Stimulated activated naive CD4-positive, alpha-beta T cell (primary cell): ENCODE measurements at regions not wholly inside any gene's neighbourhood (a gene's known extent, or its start where the extent isn't known, plus 50 kb on each side); places are given as distances from the start of the nearest gene placed in this dataset.

Experiments
- DNase-seq, 6 experiments: peaks; one replicate each; lab custom pipeline; 2025; lab: John Stamatoyannopoulos, UW

DNA sequence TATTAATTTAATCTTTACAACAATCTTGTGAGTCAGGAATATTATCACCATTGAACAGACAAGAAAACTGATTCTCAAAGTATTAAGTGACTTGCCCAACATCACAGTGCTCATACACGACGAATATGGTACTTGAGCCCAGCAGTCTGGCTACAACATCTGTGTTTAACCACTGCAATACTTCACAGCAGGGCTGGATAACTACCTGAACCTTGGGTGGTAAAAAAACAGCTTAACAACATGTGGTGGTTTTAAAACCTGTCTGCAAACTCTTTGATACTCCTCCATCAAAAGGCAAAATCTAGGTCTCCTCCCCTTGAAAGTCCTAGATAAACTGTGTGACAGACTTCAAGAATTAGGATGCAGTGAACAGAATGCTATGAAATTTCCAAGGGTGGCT lies 424.6 kb upstream of the CADM1 start:
- DNase-seq: no peak

DNA sequence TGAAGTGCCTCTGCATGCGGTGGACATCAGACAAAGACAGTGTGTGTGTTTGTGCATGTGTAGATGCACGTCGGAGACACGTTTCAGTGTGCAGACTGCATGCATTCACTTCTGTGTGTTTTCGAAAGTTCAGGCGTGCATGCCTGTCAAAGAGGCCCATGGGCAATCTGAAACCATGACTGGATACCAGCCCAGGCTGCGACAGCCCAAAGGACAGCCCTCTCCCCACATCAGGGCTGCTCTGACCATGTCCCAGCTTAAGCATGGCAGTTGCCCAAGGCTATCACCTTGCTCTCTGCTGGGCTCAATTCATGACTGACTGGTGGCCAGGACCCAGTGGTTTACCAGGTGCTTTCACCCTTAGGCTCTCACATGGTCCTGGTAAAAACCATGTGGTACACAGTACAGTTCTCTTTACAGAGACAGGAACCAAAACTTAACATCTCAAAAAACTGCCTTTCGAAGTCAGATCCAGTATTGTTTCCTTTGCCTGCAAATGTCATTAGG lies 423.7 kb upstream of the CADM1 start:
- no peak for DNase-seq

DNA sequence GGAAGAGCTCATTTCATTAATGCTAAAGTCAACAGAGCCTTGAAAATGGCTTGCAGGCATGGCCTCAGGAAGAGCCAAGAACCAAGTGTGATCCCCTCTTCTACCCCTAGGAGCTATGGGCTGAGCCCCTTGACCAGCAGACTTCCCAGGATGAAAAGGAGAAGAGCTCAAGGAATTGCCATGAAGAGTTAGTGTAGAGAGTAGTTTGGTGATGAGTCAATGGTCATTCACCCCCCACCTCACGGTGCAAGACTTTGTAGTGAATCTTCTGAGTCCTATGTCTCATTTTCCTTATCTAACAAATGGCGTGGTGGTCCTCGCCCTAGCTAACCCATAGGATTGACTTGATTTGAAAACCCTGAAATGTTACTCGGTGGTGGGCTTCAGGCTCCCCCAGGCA lies 422.4 kb upstream of the CADM1 start:
- DNase-seq: no peak

DNA sequence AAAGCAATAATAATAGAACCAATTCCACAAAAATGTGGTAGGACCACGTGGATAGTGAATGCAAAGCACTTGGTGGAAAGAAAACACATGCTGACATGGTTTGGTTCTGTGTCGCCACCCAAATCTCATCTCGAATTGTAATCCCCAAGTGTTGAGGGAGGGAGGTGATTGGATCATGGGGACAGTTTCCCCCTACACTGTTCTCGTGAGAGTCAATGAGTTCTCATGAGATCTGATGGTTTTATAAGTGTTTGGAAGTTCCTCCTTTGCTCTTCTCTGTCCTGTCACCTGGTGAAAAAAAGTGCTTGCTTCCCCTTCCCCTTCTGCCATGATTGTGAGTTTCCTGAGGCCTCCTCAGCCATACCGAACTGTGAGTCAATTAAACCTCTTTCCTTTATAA lies 421.9 kb upstream of the CADM1 start:
- DNase-seq: no peak

DNA sequence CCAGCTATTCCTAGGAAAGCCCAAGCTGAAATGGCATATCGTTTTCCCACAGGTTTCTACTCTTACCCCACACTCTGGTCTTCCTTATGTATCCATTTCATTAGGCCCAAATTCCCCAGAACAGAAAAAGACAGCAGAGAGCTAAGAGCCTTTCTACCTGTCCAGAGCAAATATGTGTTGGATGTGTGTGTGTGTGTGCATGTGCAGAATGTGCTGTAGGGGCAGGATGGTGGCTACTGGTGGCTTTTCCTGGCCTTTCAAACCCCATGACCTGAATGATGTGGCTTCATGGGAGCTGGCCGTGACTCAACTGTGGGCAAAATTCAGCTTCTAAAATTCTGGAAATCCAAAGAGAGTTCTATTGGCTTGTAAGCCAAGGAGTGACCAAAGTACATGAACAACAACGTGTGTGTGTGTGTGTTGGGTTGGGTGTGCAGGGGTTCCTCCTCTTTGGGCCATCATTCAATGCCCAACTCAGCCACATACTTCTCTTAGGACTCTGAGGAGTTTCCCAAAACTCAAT lies 421.4 kb upstream of the CADM1 start:
- no peak for DNase-seq

DNA sequence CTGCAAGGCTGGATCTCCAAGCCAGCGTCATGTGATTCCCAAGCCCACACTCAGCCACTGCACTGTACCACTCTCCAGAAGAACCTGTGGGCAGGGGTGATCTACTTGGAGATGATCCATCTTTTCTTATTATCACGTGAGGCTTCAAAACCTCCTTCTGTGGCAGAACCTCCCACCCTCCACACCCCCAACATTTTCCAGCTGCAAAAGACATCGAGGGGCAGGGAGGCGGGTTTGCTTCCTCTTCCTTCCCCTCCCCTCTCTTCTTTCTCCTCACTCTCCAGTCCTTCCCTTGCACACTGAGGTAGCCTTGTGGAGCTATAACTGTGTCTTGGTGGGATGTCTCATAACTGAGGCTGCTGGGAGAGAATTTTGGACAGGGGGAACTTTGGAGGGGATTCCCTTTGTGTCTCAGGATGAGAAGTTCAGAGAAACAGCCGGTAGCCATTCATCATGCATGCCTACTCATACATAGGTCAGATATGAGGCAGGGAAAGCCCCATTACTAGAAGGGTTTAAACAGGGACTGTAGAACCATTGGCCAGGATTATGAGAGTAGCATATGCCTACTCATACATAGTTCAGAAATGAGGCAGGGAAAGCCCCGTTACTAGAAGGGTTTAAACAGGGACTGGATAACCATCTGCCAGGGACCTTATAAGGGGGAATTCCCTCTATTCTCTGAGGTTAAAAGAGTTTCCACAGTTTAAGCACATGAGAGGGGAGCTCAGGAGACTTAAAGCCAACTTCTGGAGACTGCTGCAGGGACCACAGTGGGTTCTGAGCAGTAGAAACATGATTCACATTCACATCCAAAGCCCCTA lies 420.7 kb upstream of the CADM1 start:
- no peak for DNase-seq

DNA sequence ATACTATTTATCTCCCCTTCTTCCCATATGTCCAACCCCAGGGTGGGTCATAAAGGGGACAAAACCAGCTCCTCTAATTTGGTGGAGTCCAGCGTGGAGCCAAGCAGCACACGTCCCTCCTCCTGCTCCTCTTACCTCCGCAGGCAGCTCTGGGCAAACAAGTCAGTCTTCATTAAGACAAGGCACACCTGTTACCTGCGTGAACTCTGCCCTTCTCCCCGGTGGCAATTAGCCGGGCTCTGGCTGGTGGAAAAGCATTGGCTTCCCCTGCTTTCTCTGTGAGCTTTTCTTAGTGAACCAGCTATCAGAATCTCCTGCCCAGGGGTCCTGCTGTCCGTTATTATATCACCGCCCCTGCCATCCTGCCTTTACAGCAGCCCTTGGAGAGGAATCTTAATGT lies 418.7 kb upstream of the CADM1 start:
- no peak for DNase-seq

DNA sequence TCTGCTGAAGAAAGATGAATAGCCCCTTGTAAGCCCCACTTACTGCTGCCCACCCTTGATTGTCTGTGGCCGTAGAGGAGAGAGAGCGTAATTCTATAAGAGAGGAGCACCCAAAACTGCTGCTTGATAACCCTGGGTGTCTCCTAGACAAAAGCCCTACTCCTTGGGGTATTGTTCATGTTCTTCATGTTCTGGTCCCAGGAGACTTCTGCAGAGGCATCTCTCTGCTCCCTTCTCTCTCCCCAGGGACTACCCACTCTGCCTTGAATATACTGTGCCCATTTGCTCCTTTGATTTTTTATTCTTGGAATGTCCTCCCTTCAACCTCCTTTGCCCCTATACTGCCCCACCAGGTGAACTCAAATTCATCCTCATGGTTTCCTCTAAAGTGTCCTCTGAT lies 417.8 kb upstream of the CADM1 start:
- no peak for DNase-seq

DNA sequence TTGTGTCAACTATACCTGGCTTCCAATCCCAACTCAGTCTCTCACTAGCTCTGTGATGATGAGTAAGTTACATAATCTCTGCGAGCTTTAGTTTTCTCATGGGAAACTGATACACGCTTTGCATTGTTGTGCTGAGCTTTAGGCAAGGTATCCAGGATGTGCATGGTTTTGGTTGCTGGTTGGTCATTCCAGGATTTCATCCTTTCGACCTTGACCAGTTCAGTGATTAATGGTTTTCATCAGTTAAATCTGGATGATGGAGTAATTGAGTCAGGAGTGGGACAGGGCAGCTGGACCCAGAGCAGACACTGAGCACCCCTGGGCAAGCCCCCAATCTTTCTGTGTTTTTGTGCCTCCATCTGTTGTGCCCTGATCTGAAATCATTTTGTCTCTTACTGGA lies 417.3 kb upstream of the CADM1 start:
- no peak for DNase-seq

DNA sequence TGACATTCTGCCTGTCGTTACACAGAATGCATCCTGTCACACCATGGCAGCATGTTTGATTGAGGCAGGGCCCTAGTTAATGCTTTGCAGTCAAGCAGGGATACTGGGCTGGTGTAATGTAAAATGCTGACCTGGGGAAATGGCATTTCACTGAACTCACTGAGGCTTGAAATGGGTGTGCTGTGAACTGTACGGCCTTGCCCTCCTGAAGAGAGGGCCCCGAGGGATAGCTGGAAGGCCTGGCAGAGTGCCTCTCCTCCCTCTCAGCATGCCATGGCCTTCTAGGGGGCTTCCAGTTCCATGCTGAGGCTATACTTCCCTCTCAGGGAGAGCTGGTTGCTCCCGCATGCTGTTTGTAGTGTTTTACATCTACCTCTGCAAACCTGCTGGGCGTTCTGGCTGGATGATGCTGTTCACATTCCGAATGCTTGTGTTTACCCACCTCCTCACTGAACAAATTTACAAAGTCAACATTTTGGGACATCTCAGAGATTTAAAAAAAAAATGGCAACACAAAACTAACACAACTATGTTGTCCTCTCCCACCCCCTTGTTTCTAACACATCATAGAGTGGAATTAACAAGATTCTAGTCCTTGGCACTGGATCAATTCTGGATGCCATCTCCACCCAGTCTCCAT lies 416.7 kb upstream of the CADM1 start:
- no peak for DNase-seq

DNA sequence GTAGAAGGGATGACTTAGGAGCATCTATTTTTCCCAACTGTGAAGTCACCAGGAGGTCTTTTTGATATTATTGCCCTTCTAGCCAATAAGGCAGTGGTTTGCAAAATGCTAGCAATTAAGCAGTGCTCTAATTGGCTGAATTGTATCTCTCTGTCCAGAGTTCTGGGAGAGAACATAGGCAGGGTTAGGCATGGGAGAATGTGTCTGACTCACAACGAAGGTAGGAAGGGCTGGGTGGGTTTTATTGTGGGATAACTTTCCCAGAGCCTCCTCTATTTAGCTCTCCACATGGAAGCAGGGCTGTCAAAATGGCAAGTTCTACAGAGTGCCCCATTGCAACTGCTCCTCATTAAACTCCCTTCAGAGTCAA lies 415.9 kb upstream of the CADM1 start:
- no peak for DNase-seq

DNA sequence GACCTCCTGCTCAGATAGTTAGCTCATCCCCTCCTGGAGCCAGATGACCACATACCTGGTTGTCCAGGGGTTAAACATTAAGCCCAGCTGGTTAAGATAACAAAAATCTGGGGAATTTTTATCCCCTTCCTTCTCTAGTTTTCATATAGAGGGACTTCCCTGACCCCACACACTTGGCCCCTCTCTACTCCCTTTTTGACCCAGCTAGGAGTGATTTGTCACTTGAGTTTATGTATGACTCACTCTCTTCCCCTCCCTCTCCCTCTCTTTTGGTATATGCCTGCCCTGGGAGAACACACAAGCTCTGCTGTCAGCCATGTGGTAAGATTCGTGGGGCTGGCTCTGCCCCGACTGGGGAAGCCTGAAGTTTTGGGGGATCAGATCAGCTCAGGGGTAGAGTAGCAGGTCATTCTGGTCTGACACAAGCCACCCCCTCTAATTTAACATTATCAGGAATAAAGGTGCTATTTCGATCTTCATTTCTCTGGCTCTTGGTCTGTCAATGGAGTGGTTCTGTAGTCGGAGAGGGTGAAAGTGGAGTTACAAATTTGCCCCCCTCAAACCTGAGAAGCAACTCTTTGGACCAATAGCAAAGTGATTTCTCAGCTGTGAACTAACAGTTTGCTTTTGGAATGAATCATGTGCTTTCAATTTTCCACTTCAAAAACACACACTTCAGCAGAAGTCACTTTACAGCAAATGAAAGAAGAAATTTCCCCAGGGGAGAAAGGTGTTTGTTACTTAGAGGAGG lies 415.3 kb upstream of the CADM1 start:
- DNase-seq: no peak

DNA sequence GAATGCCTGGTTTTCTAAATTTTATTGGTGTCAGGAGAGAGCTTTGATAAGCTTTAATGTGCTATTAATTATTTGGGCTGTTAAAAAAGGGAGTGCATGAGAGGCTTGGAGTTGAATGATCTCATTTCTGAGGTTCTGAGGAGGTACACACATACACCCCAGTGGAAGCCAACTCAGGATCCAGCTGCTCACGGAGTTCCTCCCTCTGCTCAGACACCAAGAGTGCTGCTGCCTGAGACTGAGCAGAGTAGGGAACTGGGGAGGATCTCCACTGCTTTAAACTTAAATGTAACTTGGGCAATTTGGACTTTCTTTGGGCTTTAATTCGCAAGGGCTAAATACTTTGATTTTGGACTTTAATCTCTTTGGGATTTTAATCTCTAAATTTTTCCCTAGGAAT lies 414.4 kb upstream of the CADM1 start:
- no peak for DNase-seq

DNA sequence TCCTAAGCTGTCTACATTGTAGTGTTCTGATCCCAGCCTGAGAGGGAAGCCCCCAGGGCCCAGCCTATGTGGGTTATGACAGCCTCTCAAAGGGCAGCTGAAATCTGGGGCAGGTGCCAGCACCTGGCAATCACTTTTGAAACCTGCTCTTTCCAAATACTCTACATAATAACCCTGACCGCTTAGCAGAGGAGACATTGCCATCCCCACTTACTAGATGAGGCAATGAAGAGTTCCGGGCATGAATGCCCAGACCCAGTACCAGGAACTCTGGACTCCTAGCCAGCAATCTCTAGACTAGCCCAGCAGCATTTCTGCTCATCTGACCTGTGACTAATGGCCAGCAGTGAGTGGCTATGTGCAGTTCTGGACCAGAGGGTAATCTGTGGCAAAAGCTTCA lies 412.4 kb upstream of the CADM1 start:
- DNase-seq: no peak

DNA sequence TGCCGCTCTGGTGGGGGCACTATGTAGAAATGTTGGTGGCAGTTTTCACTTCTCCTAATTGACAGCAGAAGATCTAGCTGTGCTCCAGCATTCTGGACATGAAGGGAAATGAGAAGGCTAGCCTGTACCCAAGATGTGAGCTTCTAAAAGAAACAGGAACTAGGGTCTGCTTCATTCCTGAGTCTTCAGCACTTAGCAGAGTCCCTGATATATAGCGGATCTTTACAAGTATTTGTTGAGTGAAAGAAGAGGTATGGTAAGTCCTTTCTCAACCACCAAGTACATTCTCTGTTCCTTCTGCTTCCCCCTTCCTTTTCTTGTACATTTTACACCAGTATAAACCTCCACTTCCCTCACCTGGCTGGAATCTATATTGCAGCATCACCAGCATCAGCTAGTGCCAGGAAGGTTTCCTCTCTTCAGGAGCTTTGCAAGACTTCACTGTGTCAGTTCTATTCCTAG lies 408.3 kb upstream of the CADM1 start:
- no peak for DNase-seq

DNA sequence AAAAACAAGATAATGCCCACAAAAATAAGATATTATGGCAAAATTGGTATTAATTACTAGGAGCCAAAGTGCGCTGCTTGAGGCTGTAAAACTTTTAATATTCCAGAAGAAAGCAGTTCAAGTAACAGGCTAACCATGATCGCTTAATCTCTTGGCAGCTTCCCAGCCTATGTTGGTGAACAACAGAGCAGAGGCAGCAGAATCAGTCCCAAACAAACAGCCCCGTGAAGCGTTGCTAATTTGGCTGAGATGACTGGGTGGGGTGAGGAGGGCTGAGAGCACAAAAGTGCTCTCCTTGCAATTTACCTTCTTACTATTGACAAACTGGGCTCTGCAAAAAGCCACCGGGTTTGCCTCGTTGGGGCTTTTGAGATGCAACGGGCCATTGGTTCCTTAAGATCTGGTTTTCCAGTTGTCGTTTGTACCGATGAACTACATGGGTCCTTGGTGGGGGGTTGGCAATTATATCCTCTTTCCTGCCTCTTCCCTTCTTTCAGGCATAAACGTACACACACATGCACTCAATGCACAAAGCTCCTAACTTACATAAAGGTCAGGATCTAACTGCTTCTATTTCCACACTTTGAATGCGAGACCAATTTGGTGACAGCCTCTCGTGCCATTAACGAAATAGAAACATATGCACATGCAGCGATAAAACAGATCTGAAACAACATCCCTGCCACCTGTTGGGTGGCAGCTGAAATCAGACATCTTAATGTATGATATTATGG lies 407.6 kb upstream of the CADM1 start:
- no peak for DNase-seq

DNA sequence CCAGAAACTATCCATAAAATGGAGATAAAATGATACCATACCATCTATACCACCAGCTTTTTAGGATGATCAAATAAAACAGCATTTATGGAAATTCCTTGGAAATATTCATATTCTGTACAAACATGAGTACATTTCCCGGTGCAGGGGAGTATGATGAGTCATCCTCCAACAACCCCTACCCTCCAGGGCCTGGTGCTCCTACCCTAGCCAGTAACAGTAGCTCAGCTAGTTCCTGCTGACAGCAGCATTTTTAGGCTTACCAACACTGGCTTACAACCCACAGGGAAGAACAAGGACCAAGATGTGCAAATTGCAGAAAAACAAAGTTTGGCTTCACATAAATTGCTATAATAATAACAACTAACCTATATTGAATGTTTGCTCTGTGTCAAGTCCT lies 406.2 kb upstream of the CADM1 start:
- DNase-seq: no peak

DNA sequence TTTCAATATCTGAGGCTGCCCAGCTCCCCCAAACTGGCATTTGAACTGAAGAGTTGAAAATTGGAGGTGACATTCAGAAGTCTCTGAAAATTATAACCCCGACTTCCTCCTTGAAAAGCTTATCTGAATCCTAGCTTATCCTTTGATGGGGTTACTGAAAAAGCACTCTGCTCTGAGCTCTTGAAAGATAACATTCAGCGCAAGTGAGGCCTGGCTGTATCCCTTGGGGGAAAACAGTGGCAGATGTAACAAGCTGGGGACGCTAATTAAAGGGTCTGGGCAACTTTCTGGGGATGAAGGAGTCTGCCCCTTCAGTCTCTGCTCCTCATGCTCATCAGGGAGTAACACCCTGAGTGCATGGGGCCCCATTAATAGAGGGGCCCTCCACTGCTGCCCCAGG lies 402.0 kb upstream of the CADM1 start:
- no peak for DNase-seq

DNA sequence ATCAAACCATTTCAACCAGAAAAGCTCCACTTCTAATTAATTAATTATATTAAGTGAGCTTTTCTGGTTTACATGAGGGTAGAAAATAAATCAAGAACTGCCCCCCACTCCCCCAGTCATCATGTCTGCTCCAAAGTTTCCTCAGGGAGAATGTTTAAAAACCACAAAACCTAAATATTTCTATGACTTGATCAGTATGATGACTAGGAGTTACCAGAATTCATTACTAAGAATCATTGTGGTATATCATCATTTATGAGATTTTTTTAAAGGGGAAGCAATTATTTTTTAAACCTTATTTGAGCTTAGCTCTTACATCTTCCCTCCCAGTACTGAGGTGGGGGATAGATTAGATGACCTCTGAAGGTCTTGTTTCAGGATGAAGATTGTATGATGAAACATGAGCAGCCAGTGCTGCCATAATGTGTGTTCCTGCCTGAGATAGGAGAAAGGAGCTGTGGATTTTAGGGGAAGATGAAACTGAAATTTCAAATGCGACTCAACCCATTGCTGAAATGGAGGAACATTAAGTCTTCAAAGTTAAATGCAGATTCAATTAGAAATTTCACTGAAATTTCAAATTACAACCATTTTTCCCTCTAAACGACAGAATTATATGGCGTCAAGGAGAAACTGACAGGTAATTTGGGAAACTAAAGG lies 401.3 kb upstream of the CADM1 start:
- DNase-seq: no peak

DNA sequence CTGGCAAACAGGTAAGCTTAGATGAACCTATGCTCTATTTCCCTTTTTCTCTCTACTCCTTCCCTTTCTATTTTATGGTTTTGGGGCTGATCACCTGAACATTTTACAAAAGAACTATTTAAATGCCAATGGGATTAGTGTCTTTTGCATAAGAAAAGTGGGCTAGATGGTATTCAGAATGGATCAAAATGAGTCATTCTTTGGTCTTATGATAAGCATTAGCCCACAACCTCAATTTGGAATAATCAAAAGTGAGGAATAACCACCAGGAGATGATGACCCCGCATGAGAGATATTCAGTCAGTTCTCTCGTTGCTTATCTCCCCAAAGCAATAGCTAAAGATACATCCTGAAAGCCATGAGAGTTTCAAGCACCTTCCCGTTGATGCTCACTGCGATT lies 399.0 kb upstream of the CADM1 start:
- DNase-seq: no peak

DNA sequence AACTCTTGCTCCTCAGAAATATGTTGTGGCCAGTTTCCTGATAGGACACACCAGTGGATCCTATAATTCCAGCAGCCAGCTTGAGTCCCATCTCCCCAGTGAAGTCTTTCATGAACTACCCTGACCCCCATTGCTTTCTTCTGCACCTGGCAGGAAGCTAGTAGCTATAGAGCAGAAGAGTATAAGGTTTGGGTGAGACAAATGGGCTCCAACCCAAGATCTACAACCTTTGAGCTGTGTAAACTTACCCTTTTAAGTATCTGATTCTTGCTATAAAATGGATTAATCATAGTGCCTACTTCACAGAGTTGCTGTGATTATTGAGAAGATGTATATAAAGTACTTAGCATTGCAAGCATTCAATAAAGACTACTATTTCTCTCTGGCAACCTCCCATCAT lies 396.9 kb upstream of the CADM1 start:
- no peak for DNase-seq
